ENCODE measurements at regions not wholly inside any gene's neighbourhood (a gene's known extent, or its start where the extent isn't known, plus 50 kb on each side); places are given as distances from the start of the nearest gene placed in this dataset.

- Histone ChIP-seq H3K9me3 (replicated peaks in 1 of 2; ENCODE audit: control insufficient read depth in 1 of 2, insufficient read depth in 1 of 2, low read length in 2 of 2) (no peaks in the 10 kb centered on the region), H3K4me3 (replicated peaks in 1 of 3; ENCODE audit: low read depth in 2 of 3, low read length in 3 of 3) (no peak overlapping the region), H3K4me2 (replicated peaks; ENCODE audit: extremely low read depth, low read length, poor library complexity, severe bottlenecking) (no peak overlapping the region), H2AFZ (ENCODE audit: insufficient read depth, low read depth, low read length, poor library complexity, severe bottlenecking) (no peak overlapping the region), H3K9ac (ENCODE audit: insufficient read depth, low read length, poor library complexity, severe bottlenecking) (no peak overlapping the region), H3K27me3 (ENCODE audit: control insufficient read depth in 2 of 2, insufficient read depth in 2 of 2, low read length in 2 of 2) (no peaks in the 10 kb centered on the region), H3K27ac (ENCODE audit: low read depth in 1 of 2, low read length in 2 of 2) (no peak overlapping the region), H3K36me3 (replicated peaks in 1 of 2; ENCODE audit: control insufficient read depth in 1 of 2, insufficient read depth in 2 of 2, low read length in 2 of 2) (no peaks in the 10 kb centered on the region), H3K79me2 (ENCODE audit: insufficient read depth, low read length) (no peaks in the 10 kb centered on the region), H3K4me1 (ENCODE audit: control insufficient read depth in 1 of 2, insufficient read depth in 2 of 2, low read length in 2 of 2) (no peaks in the 10 kb centered on the region), H4K20me1 (ENCODE audit: insufficient read depth, low read length) (no peaks in the 10 kb centered on the region)
- Mint-ChIP-seq H3K36me3 (no peaks in the 10 kb centered on the region), H3K9me3 (peaks cover 0 to 8% (median 5%) of the 10 kb centered on the region in 7 donors), H3K27me3 (ENCODE audit: low read depth in 3 of 3) (peaks cover 0 to 11% (median 7%) of the 10 kb centered on the region in 3 donors), H3K4me3 (no peak overlapping the region), H3K4me1 (no peaks in the 10 kb centered on the region), H3K27ac (no peak overlapping the region)
- 100% methylated on average over 1 of the region's 3 CpGs for WGBS (ENCODE audit: insufficient coverage)
- no peak for DNase-seq
- intact Hi-C loops (cut with micrococcal nuclease), result no loop called here
- TF ChIP-seq CTCF (IDR thresholded peaks at IDR 0.05), result no peak
These were observed 167.3 kb upstream of the MPHOSPH6 start for GRCh38 chr16:82337355-82337754.

- no peaks in the 10 kb centered on the region for H3K27me3 ChIP-seq (ENCODE audit: control insufficient read depth in 2 of 2, insufficient read depth in 2 of 2, low read length in 2 of 2)
- intact Hi-C loops (cut with micrococcal nuclease), result no loop called here
- peaks cover 0 to 1% (median under 1%) of the 10 kb centered on the region in 3 donors for H3K27me3 Mint-ChIP-seq (ENCODE audit: low read depth in 3 of 3)
- H3K4me1 ChIP-seq (ENCODE audit: control insufficient read depth in 1 of 2, insufficient read depth in 2 of 2, low read length in 2 of 2), result no peaks in the 10 kb centered on the region
- no peak overlapping the region for H3K4me3 ChIP-seq (replicated peaks in 1 of 3; ENCODE audit: low read depth in 2 of 3, low read length in 3 of 3)
- no peak overlapping the region for H2AFZ ChIP-seq (ENCODE audit: insufficient read depth, low read depth, low read length, poor library complexity, severe bottlenecking)
- no peaks in the 10 kb centered on the region for H3K9me3 ChIP-seq (replicated peaks in 1 of 2; ENCODE audit: control insufficient read depth in 1 of 2, insufficient read depth in 1 of 2, low read length in 2 of 2)
- H3K4me1 Mint-ChIP-seq, result no peaks in the 10 kb centered on the region
- no peak overlapping the region for H3K9ac ChIP-seq (ENCODE audit: insufficient read depth, low read length, poor library complexity, severe bottlenecking)
- no peak overlapping the region for H3K4me2 ChIP-seq (replicated peaks; ENCODE audit: extremely low read depth, low read length, poor library complexity, severe bottlenecking)
- H3K27ac ChIP-seq (ENCODE audit: low read depth in 1 of 2, low read length in 2 of 2), result no peak overlapping the region
- 95% methylated on average over 5 of the region's 6 CpGs for WGBS (ENCODE audit: insufficient coverage)
- H4K20me1 ChIP-seq (ENCODE audit: insufficient read depth, low read length), result no peaks in the 10 kb centered on the region
- no peaks in the 10 kb centered on the region for H3K79me2 ChIP-seq (ENCODE audit: insufficient read depth, low read length)
- no peak overlapping the region for H3K4me3 Mint-ChIP-seq
- peaks cover 0 to 8% (median 0%) of the 10 kb centered on the region in 7 donors for H3K9me3 Mint-ChIP-seq
- DNase-seq, result no peak
- H3K36me3 Mint-ChIP-seq, result no peaks in the 10 kb centered on the region
- H3K27ac Mint-ChIP-seq, result no peak overlapping the region
- no peak for TF ChIP-seq CTCF (IDR thresholded peaks at IDR 0.05)
- H3K36me3 ChIP-seq (replicated peaks in 1 of 2; ENCODE audit: control insufficient read depth in 1 of 2, insufficient read depth in 2 of 2, low read length in 2 of 2), result no peaks in the 10 kb centered on the region
These were observed 162.1 kb upstream of the MPHOSPH6 start for GRCh38 chr16:82331974-82332750.

All from CD14-positive monocyte (primary cell).